K562 (cell line): ENCODE measurements at regions not wholly inside any gene's neighbourhood (a gene's known extent, or its start where the extent isn't known, plus 50 kb on each side); places are given as distances from the start of the nearest gene placed in this dataset.

Source experiments
- ATAC-seq: fragments of 200-7000 bp; cut with Tn5 transposase; 3 replicates; pipeline ENCODE4 v1.9.1; 2020; ENCODE audit warnings: moderate library complexity
- BruUV-seq: library from RNA; stranded (reverse); fragments of 400-500 nt; replicated peaks from 2 replicates; lab custom pipeline; 2021; lab: Mats Ljungman, UMichigan
- CTCF ChIA-PET: fragments of 300-600 bp; formaldehyde crosslinking; extraction: SDS; loops from one replicate; lab custom pipeline; 2021; ENCODE audit warnings: low intra/inter-chr PET ratio; lab: Yijun Ruan, JAX
- POLR2A ChIA-PET: fragments of 300-600, 350-650 bp; sonication (Branson Sonifier 250); formaldehyde crosslinking; extraction: SDS; loops from one replicate; lab custom pipeline; 2021; ENCODE audit warnings: antibody characterized with exemption, inconsistent platforms; lab: Yijun Ruan, JAX
- DNase-seq, 4 experiments: peaks; one replicate each; pipeline versions ENCODE4 v3.0.0 to v3.0.0-alpha.2; 2011 to 2018; ENCODE audit warnings: low spot score in 3 of 4, mixed read lengths in 3 of 4; ENCODE audit errors: extremely low read depth in 1 of 4
- FAIRE-seq: peaks from 2 replicates; lab custom pipeline; 2011; peaks lifted over from hg19 to GRCh38; lab: Jason Lieb, UNC
- H2AFZ ChIP-seq: 2 replicates; pipeline ENCODE4 v1.6.0; 2011; ENCODE audit warnings: low read depth, low read length, control low read depth, inconsistent platforms
- H3K27ac ChIP-seq: fragments of 200-600 bp; 3 replicates; pipeline ENCODE4 v1.8.0; 2011; ENCODE audit warnings: low read depth, mild to moderate bottlenecking, control low read depth, inconsistent platforms, low read length, moderate library complexity, mixed read lengths; ENCODE audit errors: extremely low read depth
- H3K27me3 ChIP-seq, 2 experiments: fragments of 300-600 bp in 1 of 2; 2 replicates in 1 of 2; 3 replicates in 1 of 2; pipeline versions ENCODE4 v1.6.0 to v1.8.0; 2011; ENCODE audit warnings: inconsistent platforms in 2 of 2, low read length in 2 of 2, mild to moderate bottlenecking in 1 of 2, mixed read lengths in 1 of 2, moderate library complexity in 1 of 2; ENCODE audit not compliant: control insufficient read depth in 2 of 2, insufficient read depth in 2 of 2
- H3K36me3 ChIP-seq: fragments of 300-600 bp; 3 replicates; pipeline ENCODE4 v1.8.0; 2011; ENCODE audit warnings: mild to moderate bottlenecking, low read length, inconsistent platforms; ENCODE audit not compliant: control insufficient read depth, insufficient read depth
- H3K4me1 ChIP-seq, 2 experiments: fragments of 200-600 bp in 1 of 2; replicated peaks in 1 of 2; 2 replicates in 1 of 2; 3 replicates in 1 of 2; pipeline versions ENCODE4 v1.5.1 to v1.8.0; 2011; ENCODE audit warnings: inconsistent platforms in 2 of 2, low read length in 2 of 2, mild to moderate bottlenecking in 1 of 2, mixed read lengths in 1 of 2, moderate library complexity in 1 of 2; ENCODE audit not compliant: control insufficient read depth in 2 of 2, insufficient read depth in 2 of 2
- H3K4me2 ChIP-seq: 2 replicates; pipeline ENCODE4 v1.6.1; 2011; ENCODE audit warnings: low read length, control low read depth, inconsistent platforms, mixed read lengths; ENCODE audit not compliant: insufficient read depth
- H3K4me3 ChIP-seq: fragments of 200-600 bp; sonication (generic), shearing (Covaris generic); 2 replicates; pipeline ENCODE4 v1.5.1; 2016; ENCODE audit warnings: control low read depth, inconsistent platforms
- H3K79me2 ChIP-seq: fragments of 200-600 bp; 3 replicates; pipeline ENCODE4 v1.8.0; 2011; ENCODE audit warnings: low read length, inconsistent platforms; ENCODE audit not compliant: control insufficient read depth, insufficient read depth
- H3K9ac ChIP-seq, 2 experiments: 2 replicates each; pipeline versions ENCODE4 v1.6.0 to v1.6.1; 2011; ENCODE audit warnings: low read depth in 2 of 2, low read length in 2 of 2, control low read depth in 1 of 2, inconsistent platforms in 1 of 2, mild to moderate bottlenecking in 1 of 2, mixed read lengths in 1 of 2; ENCODE audit not compliant: insufficient read depth in 1 of 2
- H3K9me1 ChIP-seq: one replicate; pipeline ENCODE4 v1.6.0; 2011; ENCODE audit warnings: inconsistent platforms, mild to moderate bottlenecking, low read length, moderate library complexity; ENCODE audit not compliant: control insufficient read depth, insufficient read depth
- H3K9me3 ChIP-seq: replicated peaks from 2 replicates; pipeline ENCODE4 v1.5.1; 2011; ENCODE audit warnings: low read depth, low read length, inconsistent platforms; ENCODE audit not compliant: control insufficient read depth, insufficient read depth
- H4K20me1 ChIP-seq: replicated peaks from 2 replicates; pipeline ENCODE4 v1.6.1; 2011; ENCODE audit warnings: low read length, inconsistent platforms, mixed read lengths; ENCODE audit not compliant: control insufficient read depth, insufficient read depth
- NFATC3 ChIP-seq: fragments of 450-650 bp; IDR thresholded peaks from 2 replicates; pipeline ENCODE4 v1.6.1; 2017; ENCODE audit warnings: mild to moderate bottlenecking
- PML ChIP-seq: IDR thresholded peaks from 2 replicates; pipeline ENCODE4 v1.6.1; 2012; ENCODE audit warnings: low read length, inconsistent platforms
- ZNF140 ChIP-seq: fragments of 250-450 bp; sonication (Bioruptor Pico); IDR thresholded peaks from 2 replicates; pipeline ENCODE4 v1.8.0; 2021; ENCODE audit warnings: moderate library complexity, mild to moderate bottlenecking, inconsistent platforms
- ZNF274 ChIP-seq: IDR thresholded peaks from 2 replicates; pipeline ENCODE4 v1.6.1; 2011; ENCODE audit warnings: low read depth, mild to moderate bottlenecking, low read length, moderate library complexity, borderline replicate concordance
- WGBS: fragments of 100-300 bp; shearing (Covaris generic); methylation state at CpG from one replicate; pipeline ENCODE4 v1.1.6; 2016; ENCODE audit warnings: low coverage, mixed read lengths; ENCODE audit not compliant: insufficient coverage; ENCODE audit errors: missing lambda C conversion rate; 5-methylcytosine and 5-hydroxymethylcytosine counted together
- in situ Hi-C: fragments of 300-500 bp; cut with MboI; formaldehyde crosslinking; loops from 4 replicates; pipeline ENCODE4 v1.15.0; 2018; ENCODE audit warnings: inconsistent platforms, mixed read lengths
- intact Hi-C: fragments of 100-400 bp; cut with micrococcal nuclease; formaldehyde crosslinking; loops from 2 replicates; pipeline ENCODE4 v1.14.2; 2022
- TF ChIP-seq, protein P1 (sequence below): fragments of 450-650 bp; formaldehyde crosslinking; conservative IDR thresholded peaks from 2 replicates; pipeline ENCODE4 v1.4.0; 2022; ENCODE audit warnings: mild to moderate bottlenecking, missing genetic modification characterization
- TF ChIP-seq, protein P2 (sequence below): fragments of 450-650 bp; formaldehyde crosslinking; IDR thresholded peaks from 2 replicates; pipeline ENCODE4 v1.4.0; 2020; ENCODE audit warnings: mild to moderate bottlenecking, moderate library complexity

DNA sequence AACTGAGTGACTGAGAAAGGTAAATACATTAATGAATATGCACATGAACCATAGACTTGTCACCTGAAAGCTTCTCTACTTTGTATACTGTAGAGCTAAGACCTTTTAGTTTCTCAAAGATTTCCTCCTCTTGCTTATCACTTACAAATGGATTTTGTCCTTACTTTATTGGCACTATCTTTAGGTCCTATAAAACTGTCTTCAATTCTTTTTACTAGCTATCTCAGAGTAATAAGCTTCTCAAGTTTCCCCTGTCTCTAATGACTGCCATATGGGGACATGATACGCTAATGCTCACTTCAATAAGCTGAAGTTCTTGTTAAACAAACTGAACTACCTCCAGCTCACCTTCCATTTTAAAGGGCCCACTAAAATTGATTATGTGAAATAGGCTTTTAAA lies 468.2 kb upstream of the CCDC196 start:
- Histone ChIP-seq H3K27me3 (peaks cover 0 to 6% of the 10 kb centered on the region in 2 experiments; a peak in 2 of 5 replicates), H3K9ac (no peak overlapping the region), H2AFZ (no peak overlapping the region), H3K79me2 (no peaks in the 10 kb centered on the region), H3K4me1 (no peaks in the 10 kb centered on the region), H3K27ac (no peak overlapping the region), H3K4me2 (no peak overlapping the region), H3K9me1 (no peaks in the 10 kb centered on the region), H4K20me1 (no peaks in the 10 kb centered on the region), H3K9me3 (no peaks in the 10 kb centered on the region), H3K36me3 (no peaks in the 10 kb centered on the region), H3K4me3 (no peak overlapping the region)
- in situ Hi-C loops (no loop called here), intact Hi-C loops (no loop called here)
- WGBS = 0% methylated on average over 1 of the region's 1 CpG
- no peak for FAIRE-seq
- DNase-seq = no peak
- BruUV-seq = no TSS peak
- POLR2A ChIA-PET = no interaction called here
- CTCF ChIA-PET = no interaction called here
- ATAC-seq = no peak
- TF ChIP-seq ZNF274 = no peak
- TF ChIP-seq NFATC3 = no peak
- TF ChIP-seq ZNF140 (CRISPR knock-in tag) = no peak
- TF ChIP-seq, protein P1, sequence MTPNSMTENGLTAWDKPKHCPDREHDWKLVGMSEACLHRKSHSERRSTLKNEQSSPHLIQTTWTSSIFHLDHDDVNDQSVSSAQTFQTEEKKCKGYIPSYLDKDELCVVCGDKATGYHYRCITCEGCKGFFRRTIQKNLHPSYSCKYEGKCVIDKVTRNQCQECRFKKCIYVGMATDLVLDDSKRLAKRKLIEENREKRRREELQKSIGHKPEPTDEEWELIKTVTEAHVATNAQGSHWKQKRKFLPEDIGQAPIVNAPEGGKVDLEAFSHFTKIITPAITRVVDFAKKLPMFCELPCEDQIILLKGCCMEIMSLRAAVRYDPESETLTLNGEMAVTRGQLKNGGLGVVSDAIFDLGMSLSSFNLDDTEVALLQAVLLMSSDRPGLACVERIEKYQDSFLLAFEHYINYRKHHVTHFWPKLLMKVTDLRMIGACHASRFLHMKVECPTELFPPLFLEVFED = no peak
- TF ChIP-seq PML = no peak
- TF ChIP-seq, protein P2, sequence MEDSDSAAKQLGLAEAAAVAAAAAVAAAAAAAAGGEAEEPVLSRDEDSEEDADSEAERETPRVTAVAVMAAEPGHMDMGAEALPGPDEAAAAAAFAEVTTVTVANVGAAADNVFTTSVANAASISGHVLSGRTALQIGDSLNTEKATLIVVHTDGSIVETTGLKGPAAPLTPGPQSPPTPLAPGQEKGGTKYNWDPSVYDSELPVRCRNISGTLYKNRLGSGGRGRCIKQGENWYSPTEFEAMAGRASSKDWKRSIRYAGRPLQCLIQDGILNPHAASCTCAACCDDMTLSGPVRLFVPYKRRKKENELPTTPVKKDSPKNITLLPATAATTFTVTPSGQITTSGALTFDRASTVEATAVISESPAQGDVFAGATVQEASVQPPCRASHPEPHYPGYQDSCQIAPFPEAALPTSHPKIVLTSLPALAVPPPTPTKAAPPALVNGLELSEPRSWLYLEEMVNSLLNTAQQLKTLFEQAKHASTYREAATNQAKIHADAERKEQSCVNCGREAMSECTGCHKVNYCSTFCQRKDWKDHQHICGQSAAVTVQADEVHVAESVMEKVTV (CRISPR knock-in tag) = no peak
